ENCODE measurements at regions not wholly inside any gene's neighbourhood (a gene's known extent, or its start where the extent isn't known, plus 50 kb on each side); places are given as distances from the start of the nearest gene placed in this dataset.

DNA sequence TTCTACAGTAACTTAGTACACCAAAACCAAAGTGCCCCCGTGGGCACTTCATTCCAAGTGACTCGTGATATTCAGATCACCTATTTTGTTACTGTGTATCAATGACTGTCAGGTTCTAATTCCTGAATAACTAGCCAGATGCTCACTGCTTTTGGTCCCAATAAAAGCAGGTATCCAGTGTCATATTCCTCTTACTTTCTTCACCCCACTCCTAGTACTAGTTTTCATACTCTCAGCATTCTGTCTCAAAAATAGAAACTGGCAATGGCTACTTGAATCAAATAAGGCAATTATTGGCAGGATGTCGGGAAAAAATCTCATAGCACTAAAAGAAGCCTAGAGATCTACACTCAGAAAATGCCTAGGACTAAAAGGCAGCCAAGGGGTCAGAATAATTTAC is 84.6 kb downstream of the ZNF467 start (continued):
- TF ChIP-seq, protein P1, sequence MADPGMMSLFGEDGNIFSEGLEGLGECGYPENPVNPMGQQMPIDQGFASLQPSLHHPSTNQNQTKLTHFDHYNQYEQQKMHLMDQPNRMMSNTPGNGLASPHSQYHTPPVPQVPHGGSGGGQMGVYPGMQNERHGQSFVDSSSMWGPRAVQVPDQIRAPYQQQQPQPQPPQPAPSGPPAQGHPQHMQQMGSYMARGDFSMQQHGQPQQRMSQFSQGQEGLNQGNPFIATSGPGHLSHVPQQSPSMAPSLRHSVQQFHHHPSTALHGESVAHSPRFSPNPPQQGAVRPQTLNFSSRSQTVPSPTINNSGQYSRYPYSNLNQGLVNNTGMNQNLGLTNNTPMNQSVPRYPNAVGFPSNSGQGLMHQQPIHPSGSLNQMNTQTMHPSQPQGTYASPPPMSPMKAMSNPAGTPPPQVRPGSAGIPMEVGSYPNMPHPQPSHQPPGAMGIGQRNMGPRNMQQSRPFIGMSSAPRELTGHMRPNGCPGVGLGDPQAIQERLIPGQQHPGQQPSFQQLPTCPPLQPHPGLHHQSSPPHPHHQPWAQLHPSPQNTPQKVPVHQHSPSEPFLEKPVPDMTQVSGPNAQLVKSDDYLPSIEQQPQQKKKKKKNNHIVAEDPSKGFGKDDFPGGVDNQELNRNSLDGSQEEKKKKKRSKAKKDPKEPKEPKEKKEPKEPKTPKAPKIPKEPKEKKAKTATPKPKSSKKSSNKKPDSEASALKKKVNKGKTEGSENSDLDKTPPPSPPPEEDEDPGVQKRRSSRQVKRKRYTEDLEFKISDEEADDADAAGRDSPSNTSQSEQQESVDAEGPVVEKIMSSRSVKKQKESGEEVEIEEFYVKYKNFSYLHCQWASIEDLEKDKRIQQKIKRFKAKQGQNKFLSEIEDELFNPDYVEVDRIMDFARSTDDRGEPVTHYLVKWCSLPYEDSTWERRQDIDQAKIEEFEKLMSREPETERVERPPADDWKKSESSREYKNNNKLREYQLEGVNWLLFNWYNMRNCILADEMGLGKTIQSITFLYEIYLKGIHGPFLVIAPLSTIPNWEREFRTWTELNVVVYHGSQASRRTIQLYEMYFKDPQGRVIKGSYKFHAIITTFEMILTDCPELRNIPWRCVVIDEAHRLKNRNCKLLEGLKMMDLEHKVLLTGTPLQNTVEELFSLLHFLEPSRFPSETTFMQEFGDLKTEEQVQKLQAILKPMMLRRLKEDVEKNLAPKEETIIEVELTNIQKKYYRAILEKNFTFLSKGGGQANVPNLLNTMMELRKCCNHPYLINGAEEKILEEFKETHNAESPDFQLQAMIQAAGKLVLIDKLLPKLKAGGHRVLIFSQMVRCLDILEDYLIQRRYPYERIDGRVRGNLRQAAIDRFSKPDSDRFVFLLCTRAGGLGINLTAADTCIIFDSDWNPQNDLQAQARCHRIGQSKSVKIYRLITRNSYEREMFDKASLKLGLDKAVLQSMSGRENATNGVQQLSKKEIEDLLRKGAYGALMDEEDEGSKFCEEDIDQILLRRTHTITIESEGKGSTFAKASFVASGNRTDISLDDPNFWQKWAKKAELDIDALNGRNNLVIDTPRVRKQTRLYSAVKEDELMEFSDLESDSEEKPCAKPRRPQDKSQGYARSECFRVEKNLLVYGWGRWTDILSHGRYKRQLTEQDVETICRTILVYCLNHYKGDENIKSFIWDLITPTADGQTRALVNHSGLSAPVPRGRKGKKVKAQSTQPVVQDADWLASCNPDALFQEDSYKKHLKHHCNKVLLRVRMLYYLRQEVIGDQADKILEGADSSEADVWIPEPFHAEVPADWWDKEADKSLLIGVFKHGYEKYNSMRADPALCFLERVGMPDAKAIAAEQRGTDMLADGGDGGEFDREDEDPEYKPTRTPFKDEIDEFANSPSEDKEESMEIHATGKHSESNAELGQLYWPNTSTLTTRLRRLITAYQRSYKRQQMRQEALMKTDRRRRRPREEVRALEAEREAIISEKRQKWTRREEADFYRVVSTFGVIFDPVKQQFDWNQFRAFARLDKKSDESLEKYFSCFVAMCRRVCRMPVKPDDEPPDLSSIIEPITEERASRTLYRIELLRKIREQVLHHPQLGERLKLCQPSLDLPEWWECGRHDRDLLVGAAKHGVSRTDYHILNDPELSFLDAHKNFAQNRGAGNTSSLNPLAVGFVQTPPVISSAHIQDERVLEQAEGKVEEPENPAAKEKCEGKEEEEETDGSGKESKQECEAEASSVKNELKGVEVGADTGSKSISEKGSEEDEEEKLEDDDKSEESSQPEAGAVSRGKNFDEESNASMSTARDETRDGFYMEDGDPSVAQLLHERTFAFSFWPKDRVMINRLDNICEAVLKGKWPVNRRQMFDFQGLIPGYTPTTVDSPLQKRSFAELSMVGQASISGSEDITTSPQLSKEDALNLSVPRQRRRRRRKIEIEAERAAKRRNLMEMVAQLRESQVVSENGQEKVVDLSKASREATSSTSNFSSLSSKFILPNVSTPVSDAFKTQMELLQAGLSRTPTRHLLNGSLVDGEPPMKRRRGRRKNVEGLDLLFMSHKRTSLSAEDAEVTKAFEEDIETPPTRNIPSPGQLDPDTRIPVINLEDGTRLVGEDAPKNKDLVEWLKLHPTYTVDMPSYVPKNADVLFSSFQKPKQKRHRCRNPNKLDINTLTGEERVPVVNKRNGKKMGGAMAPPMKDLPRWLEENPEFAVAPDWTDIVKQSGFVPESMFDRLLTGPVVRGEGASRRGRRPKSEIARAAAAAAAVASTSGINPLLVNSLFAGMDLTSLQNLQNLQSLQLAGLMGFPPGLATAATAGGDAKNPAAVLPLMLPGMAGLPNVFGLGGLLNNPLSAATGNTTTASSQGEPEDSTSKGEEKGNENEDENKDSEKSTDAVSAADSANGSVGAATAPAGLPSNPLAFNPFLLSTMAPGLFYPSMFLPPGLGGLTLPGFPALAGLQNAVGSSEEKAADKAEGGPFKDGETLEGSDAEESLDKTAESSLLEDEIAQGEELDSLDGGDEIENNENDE (IDR thresholded peaks at IDR 0.05; ENCODE audit: insufficient replicate concordance, low read length), result no peak
- no peak for TF ChIP-seq TAF7 (optimal IDR thresholded peaks at IDR 0.05; ENCODE audit: borderline replicate concordance, low read depth, low read length)
- TF ChIP-seq CREB1 (IDR thresholded peaks at IDR 0.05), result no peak
- no peak for TF ChIP-seq SP1 (IDR thresholded peaks at IDR 0.05; ENCODE audit: low read depth, low read length)

All from H1 (cell line).